HG03439 (cell line): ENCODE measurements at regions not wholly inside any gene's neighbourhood (a gene's known extent, or its start where the extent isn't known, plus 50 kb on each side); places are given as distances from the start of the nearest gene placed in this dataset.
"Not testable (repeated sequence)": the region's sequence is repeated elsewhere in the genome, so short reads cannot be mapped to it uniquely, and the experiment has no call there.

Source experiments
- ATAC-seq: cut with Tn5 transposase; IDR thresholded peaks from one replicate; pipeline ENCODE4 v1.9.1; 2021; ENCODE audit warnings: mild to moderate bottlenecking, moderate library complexity; ENCODE audit not compliant: unreplicated experiment

DNA sequence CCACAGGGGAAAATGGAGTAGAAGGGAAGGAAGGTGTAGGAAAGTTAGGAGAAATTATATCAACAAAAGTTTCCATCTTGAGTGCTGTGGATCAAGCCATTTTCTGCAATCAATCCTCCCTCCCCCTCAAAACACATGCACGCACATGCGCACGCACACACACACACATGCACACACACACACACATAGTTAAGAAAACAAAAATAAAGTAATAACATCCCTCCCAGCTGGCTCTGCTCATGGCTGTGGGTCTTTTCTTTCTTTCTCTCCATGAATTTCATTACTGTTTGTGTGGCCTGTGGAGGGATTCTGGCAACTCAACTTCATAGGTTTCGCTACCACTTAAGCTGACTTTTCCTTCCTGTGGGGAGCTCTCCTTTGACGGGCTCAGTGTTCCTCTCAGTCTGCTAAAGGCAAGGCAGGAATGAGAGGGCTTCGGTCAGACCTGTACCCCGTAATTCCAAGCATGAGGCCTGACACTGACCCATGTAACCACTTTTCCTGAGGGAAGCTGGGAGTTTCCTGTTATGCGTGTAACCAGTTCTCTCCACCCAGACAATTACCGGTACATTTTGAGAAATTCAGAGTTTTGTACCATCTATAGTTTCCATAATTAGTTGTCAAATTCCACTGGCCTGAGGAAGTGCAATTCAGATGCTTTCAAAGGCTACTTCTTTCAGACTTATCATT is 79.8 kb downstream of the ZNF92 start:
- no peak for ATAC-seq

DNA sequence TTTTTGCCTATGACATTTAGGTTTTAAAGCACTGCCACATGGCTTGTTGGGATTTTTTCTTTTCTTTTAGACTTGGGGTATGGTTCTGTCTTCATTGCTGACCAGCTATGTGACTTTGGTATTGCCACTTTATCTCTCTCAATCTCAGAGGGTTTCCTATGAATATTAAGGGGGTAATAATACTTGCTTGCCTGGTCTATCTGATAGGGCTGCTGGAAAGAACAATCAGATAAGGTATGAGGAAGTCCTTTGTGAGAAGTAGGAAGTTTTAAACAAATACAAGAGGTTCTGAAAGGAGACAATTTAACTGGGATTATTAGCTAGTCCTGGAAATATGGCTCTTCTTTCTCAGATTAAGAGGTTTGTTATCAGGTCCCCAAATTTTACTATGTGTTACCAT is 80.8 kb downstream of the ZNF92 start:
- no peak for ATAC-seq

GRCh38 chr7:65455050-65455449 is 81.4 kb downstream of the ZNF92 start:
- not testable (repeated sequence) for ATAC-seq

DNA sequence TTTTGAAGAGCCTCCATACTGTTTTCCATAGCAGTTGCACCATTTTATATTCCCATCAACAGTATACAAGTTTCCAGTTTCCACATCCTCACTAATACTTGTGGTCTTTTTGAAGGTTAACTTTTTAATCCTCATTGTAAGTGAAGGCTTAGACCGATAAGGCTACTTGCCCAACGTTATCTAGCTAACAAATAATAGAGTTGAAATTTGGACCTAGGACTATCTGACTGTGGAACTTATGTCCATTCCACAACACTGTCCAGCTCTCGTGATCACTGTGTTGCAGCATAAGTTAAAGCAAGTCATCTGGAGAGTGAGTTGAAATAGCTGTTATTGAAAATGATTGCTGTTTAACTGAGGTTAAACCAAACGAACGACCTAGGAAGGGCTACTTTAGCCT is 84.0 kb downstream of the ZNF92 start:
- ATAC-seq = no peak

DNA sequence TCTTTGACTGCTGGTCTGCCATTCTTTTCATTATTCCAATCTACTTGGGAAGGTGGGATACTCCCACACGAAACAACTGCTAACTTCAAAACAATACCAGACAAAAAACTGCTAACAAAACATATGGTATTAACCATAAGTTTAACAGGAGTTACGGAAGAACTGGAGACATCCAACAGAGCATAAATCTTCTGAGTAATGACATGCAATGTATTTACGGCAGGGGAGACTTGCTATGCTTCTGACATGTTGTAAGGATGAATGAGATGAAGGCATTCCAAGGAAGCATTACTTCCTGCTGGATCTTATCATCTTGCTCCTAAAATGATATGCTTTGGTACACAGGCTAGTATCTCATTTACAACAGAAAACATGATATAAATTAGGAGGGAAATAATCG is 85.8 kb downstream of the ZNF92 start:
- ATAC-seq = no peak

DNA sequence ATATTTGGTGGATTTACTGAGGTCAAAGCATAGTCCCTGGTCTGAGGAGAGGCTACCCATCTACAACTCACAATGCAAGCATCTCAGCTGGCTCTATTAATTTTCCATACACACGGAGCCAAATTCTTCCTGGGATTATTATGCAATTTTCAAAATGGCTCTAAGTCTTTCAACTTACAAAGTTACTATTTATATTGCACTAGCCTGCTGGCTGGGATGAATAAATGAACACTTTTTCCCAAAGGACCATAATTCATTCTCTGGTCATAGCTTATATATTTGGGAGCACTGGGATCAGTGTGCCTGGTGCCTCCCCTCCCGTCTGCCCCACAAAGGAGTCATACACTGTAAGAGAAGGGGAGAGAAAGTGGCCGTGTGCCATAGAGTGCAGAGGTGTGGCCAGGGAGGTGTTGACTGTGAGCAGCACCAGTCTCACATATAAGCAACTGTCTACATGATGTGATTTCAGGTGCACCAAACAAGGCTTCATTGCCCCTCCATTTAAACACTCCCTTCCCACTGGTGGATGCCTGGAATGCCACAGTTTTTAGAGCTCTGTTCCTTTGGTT is 88.6 kb downstream of the ZNF92 start:
- ATAC-seq = no peak

DNA sequence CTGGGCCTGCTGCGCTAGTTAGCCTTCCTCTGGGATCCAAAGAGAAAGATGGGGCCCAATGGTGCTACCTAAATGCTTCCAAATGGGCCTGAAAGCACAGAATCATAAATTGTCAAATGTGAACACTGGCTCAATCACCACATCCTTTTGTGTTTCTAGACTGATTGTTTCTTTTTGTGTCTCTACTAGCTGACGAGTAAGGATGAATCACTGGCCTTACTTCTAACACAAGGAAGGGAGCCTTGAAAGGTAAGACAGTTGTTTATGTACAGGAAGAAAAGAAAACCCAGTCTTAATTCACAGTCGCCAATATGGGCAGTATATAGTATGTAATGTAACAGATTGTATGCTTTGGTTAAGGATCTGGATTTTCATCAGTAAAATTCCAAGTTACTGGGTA is 89.5 kb downstream of the ZNF92 start:
- ATAC-seq = no peak

DNA sequence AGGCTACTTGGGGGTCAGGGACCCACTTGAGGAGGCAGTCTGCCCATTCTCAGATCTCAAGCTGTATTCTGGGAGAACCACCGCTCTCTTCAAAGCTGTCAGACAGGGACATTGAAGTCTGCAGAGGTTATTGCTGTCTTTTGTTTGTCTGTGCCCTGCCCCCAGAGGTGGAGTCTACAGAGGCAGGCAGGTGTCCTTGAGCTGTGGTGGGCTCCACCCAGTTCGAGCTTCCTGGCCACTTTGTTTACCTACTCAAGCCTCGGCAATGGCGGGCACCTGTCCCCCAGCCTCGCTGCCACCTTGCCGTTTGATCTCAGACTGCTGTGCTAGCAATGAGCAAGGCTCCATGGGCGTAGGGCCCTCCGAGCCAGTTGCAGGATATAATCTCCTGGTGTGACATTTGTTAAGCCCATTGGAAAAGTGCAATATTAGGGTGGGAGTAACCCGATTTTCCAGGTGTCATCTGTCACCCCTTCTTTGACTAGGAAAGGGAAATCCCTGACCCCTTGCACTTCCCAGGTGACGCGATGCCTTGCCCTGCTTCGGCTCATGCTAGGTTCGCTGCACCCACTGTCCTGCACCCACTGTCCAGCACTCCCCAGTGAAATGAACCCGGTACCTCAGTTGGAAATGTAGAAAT is 96.4 kb downstream of the ZNF92 start:
- ATAC-seq = not testable (repeated sequence)

DNA sequence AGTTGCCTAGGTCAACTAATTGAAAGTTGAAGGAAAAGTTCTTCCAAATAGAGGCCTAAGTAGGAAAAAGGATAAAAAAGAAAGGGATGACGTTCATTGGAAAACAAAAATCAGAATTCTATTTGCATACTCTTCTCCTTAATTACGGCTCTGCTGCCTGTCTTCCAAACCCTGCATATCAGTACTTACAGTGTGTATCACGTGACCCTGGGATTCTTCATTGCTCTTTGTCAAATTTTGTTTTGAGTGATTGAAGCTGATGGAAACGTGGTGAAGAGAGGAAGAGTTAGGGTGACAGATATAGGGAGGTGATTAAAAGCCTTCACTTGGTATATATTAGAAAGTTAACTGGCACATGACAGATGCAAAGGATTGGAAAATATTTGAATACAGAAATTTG is 97.9 kb downstream of the ZNF92 start:
- no peak for ATAC-seq

GRCh38 chr7:65475040-65475726 is 101.5 kb downstream of the ZNF92 start:
- ATAC-seq = peak; percentile 10

DNA sequence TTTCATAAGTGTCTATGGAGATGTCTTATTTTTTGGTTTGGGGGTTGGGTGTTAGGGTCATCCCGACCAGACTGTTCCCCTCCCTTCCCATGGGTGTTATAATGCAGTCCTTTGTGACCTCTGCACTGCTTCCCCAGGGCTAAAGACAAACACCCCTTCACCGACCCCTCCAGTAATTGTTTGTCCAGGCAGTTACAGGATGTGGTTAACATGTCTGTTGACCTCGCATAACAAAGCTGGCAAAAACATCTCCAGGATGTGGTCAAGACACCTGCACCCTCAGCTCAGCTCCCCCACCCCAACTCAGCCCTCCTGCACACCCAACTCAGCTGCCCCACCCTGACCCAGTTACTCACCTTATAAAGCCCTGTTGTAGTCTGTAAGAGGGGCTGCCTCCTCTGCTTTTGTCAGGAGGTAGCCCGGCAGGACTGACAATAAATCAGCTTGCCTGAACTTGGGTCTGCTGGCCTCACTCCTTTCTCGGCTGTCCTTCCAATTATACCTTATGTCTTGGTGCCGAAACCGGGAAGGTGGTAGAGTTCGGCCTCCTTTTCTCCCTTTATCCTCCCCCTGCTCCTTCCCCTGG is 102.2 kb downstream of the ZNF92 start:
- peak; percentile 77 for ATAC-seq

DNA sequence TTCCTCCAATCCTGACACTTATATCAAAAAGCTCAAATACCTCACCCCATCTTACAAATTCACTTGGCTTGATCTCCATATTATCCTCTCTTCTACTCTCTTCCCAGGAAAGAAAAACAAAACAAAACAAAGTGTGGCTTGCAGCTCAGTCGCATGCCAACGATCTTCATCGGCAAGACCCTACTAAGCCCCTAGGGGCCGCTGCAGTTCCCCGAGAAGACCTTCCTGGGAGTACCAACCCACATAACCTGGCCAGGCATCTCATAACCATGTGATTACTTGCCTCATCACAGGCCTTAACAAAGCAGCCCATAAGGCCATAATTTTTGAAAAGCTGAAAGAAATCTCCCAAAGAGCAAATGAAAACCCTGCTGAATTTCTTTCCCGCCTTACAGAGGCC is 103.7 kb downstream of the ZNF92 start:
- ATAC-seq = no peak

DNA sequence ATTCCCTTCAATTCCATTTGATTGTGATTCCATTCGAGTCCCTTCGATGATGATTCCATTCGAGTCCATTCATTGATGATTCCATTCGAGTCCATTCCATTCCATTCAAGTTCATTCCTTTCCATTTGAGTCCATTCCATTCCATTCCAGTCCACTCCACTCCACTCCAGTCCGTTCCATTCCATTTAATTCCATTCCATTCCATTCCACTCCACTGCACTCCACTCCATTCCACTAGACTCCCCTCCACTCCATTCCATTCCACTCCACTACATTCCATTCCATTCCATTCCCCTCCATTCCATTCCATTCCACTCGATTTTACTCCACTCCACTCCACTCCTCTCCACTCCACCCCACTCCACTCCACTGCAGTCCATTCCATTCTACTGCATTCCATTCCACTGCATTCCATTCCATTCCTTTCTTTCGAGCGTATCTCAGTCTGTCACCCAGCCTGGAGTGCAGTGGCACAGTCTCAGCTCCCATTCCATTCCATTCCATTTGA is 115.7 kb downstream of the ZNF92 start:
- no peak for ATAC-seq

DNA sequence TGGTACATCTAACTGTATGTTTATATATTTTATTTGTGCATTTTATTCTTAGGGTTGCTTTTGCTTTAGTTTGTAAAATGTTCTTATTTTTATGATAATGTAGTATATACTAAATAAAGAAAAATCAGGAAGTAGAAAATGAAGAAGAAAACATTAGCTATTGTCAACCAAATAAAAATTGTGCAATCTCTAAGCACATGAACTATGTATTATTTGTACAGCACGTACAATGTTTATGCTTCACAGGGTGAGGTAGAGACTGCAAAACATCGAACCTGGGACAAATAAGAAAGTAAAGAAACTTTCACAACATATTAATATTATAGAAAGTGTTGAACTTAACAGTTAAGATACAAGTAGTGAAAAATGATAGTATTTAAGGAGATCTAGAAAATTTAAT is 123.0 kb downstream of the ZNF92 start:
- not testable (repeated sequence) for ATAC-seq

DNA sequence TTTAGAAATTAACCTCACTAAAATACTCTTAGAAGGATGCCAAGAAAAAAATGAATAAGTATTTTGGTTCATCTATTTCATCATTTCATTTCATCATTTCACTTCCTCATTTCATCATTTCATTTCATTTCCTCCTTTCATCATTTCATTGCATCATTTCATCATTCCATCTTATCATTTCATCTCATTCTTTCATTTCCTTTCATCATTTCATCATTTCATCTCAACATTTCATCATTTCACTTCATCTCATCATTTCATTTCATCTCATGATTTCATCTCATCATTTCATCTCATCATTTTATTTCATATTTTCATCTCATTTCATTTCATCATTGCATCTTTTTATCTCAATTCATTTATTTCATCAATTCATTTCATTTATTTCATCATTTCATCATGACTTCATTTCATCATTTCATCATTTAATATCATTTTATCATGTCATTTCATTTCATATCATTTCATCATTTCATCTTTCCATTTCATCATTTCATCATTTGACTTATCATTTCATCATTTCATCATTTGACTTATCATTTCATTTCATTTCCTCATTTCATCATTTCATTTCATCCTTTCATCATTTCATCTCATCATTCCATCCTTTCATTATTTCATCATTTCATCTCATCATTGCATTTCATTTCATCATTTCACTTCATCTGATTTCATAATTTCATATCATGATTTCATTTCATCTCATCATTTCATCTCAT is 129.9 kb downstream of the ZNF92 start:
- no peak for ATAC-seq

DNA sequence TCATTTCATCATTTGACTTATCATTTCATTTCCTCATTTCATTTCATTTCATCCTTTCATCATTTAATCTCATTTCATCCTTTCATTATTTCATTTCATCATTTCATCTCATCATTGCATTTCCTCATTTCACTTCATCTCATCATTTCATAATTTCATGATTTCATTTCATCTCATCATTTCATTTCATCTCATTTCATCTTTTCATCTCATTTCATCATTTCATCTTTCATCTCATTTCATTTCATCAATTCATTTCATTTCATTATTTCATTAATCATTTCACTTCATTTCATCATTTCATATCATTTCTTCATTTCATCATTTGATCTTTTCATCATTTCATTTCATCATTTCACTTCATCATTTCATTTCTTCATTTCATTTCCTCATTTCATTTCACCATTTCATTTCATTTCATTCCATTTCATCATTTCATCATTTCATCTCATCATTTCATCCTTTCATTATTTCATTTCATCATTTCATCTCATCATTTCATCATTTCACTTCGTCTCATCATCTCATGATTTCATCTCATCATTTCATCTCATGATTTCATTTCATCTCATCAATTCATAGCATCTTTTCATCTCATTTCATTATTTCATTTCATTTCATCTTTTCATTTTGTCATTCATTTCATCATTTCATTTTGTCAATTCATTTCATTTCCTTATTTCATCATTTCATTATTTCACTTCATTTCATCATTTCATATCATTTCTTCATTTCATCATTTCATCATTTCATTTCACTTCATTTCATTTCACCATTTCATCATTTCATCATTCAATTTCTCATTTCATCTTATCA is 131.1 kb downstream of the ZNF92 start:
- not testable (repeated sequence) for ATAC-seq

DNA sequence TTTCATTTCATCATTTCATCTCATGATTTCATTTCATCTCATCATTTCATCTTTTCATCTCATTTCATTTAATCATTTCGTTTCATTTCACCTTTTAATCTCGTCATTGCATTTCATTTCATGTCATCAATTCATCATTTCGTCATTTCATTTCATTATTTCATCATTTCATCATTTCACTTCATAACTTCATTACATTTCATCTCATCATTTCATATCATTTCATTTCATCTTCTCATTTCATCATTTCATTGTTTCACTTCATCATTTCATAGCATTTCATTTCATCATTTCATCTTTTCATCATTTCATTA is 131.6 kb downstream of the ZNF92 start:
- not testable (repeated sequence) for ATAC-seq

- not testable (repeated sequence) for ATAC-seq
Measured at GRCh38 chr7:65508581-65509367, 135.1 kb downstream of the ZNF92 start.
